GM20000 (cell line): ENCODE measurements at regions not wholly inside any gene's neighbourhood (a gene's known extent, or its start where the extent isn't known, plus 50 kb on each side); places are given as distances from the start of the nearest gene placed in this dataset.

Experiments
- DNase-seq: peaks from one replicate; pipeline ENCODE4 v3.0.0; 2012; ENCODE audit warnings: low spot score
- CTCF ChIP-seq: IDR thresholded peaks from 2 replicates; pipeline ENCODE4 v1.5.1; 2012; ENCODE audit warnings: mild to moderate bottlenecking, control low read depth; ENCODE audit errors: extremely low read depth, missing control alignments

GRCh38 chr16:50901062-50901461 lies 159.2 kb downstream of the CYLD start:
- TF ChIP-seq CTCF = no peak
- DNase-seq = no peak

GRCh38 chr16:50900391-50900942 lies 158.6 kb downstream of the CYLD start:
- DNase-seq = no peak
- no peak for TF ChIP-seq CTCF

GRCh38 chr16:50899951-50900350 lies 158.1 kb downstream of the CYLD start:
- no peak for TF ChIP-seq CTCF
- no peak for DNase-seq

GRCh38 chr16:50889746-50890145 lies 147.9 kb downstream of the CYLD start:
- no peak for TF ChIP-seq CTCF
- no peak for DNase-seq

GRCh38 chr16:50889276-50889675 lies 147.4 kb downstream of the CYLD start:
- TF ChIP-seq CTCF = no peak
- no peak for DNase-seq

GRCh38 chr16:50888486-50889261 lies 146.8 kb downstream of the CYLD start:
- TF ChIP-seq CTCF = no peak
- DNase-seq = no peak

- DNase-seq = no peak
- TF ChIP-seq CTCF = no peak
These were observed 145.8 kb downstream of the CYLD start for GRCh38 chr16:50887500-50888298.
